ENCODE measurements at regions not wholly inside any gene's neighbourhood (a gene's known extent, or its start where the extent isn't known, plus 50 kb on each side); places are given as distances from the start of the nearest gene placed in this dataset.

GRCh38 chr2:183248866-183249567 is 124.8 kb downstream of the NUP35 start (continued):
- peak; percentile 20 for TF ChIP-seq E2F8 (IDR thresholded peaks at IDR 0.05; ENCODE audit: low read depth, partially characterized antibody)
- TF ChIP-seq DEAF1 (CRISPR knock-in tag; IDR thresholded peaks at IDR 0.05), result 0 out of 2 replicates have a peak, but pooled peaks have one; percentile 14
- TF ChIP-seq NR4A1 (CRISPR knock-in tag; IDR thresholded peaks at IDR 0.05), result no peak
- no peak for TF ChIP-seq NR4A1 (tag; IDR thresholded peaks at IDR 0.05)
- no peak for TF ChIP-seq ZBTB8A (IDR thresholded peaks at IDR 0.05; ENCODE audit: partially characterized antibody)
- TF ChIP-seq XRCC3 (IDR thresholded peaks at IDR 0.05), result no peak

- H3K4me1 ChIP-seq (replicated peaks in 1 of 2; ENCODE audit: control insufficient read depth in 2 of 2, insufficient read depth in 2 of 2, low read length in 2 of 2), result no peaks in the 10 kb centered on the region
- 8% methylated on average over 3 of the region's 3 CpGs for WGBS (ENCODE audit: insufficient coverage, low coverage, missing lambda C conversion rate)
- H3K9me1 ChIP-seq (ENCODE audit: control insufficient read depth, insufficient read depth, low read length), result no peaks in the 10 kb centered on the region
- H3K9me3 ChIP-seq (replicated peaks; ENCODE audit: control insufficient read depth, insufficient read depth, low read depth, low read length), result no peaks in the 10 kb centered on the region
- no peak overlapping the region for H3K4me3 ChIP-seq
- TF ChIP-seq ZNF253 (CRISPR knock-in tag; conservative IDR thresholded peaks at IDR 0.05) (no peak), CEBPZ (IDR thresholded peaks at IDR 0.05; ENCODE audit: borderline replicate concordance, low read depth, low read length) (no peak), EP400 (IDR thresholded peaks at IDR 0.05) (no peak), NR2F6 (CRISPR knock-in tag; IDR thresholded peaks at IDR 0.05) (no peak), GABPB2 (CRISPR knock-in tag; conservative IDR thresholded peaks at IDR 0.05) (no peak)
- intact Hi-C loops (cut with micrococcal nuclease), result no loop called here
- no peaks in the 10 kb centered on the region for H3K36me3 ChIP-seq (ENCODE audit: control insufficient read depth, insufficient read depth, low read length)
- H3K4me2 ChIP-seq (ENCODE audit: insufficient read depth, low read length), result no peak overlapping the region
- CTCF ChIA-PET (ENCODE audit: low intra/inter-chr PET ratio), result no interaction called here
- ATAC-seq (no peak), DNase-seq (ENCODE audit: extremely low read depth in 1 of 4, low spot score in 3 of 4) (no peak), FAIRE-seq (no peak)
- in situ Hi-C loops (cut with MboI), result no loop called here
- no peak overlapping the region for H3K27ac ChIP-seq (ENCODE audit: extremely low read depth, low read depth, low read length)
- POLR2A ChIA-PET, result no interaction called here
- H3K79me2 ChIP-seq (ENCODE audit: control insufficient read depth, insufficient read depth, low read length), result no peaks in the 10 kb centered on the region
- H3K27me3 ChIP-seq (ENCODE audit: control insufficient read depth in 2 of 2, insufficient read depth in 2 of 2, low read length in 2 of 2), result peaks cover 0 to 7% of the 10 kb centered on the region in 2 experiments; a peak in 1 of 5 replicates
- no peaks in the 10 kb centered on the region for H4K20me1 ChIP-seq (replicated peaks; ENCODE audit: control insufficient read depth, insufficient read depth, low read length)
- no peak overlapping the region for H2AFZ ChIP-seq (ENCODE audit: low read depth, low read length)
- no TSS peak for BruUV-seq (replicated peaks)
- H3K9ac ChIP-seq (ENCODE audit: insufficient read depth in 1 of 2, low read depth in 2 of 2, low read length in 2 of 2), result no peak overlapping the region
These were observed 125.8 kb downstream of the NUP35 start for GRCh38 chr2:183250061-183250460.
